ENCODE measurements at regions not wholly inside any gene's neighbourhood (a gene's known extent, or its start where the extent isn't known, plus 50 kb on each side); places are given as distances from the start of the nearest gene placed in this dataset.

DNA sequence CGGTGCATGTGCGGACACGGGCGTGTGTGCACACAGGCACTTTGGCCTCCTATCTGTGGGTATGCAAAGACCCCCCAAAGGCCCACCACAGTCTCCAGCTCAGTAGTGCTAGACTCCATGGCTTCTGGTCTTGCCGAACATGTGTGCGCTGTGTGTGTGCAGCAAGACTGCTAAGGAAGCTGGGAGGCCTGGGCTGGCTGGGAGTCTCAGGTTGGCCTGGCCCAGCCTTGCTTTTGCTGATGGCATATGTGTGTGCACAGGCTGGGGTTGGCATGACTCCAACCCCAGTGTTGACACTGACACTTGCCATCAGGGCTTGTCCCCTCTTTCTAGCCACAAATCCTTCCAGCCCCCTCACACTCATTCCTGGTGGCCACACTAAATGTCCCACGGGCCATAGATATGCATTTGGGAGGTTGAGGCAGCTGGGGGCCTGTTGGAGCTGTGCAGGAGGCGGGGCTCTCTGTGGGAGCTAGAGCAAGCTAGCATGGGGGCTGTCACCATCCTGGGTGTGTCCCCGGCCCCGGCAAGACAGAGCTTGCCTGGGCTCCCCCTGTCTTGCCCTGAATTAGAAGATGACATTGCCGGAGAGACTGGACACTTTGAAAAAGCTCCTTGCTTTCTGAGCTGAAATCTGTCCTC, 60.9 kb upstream of the NECTIN1 start:
- TF ChIP-seq, protein P1, sequence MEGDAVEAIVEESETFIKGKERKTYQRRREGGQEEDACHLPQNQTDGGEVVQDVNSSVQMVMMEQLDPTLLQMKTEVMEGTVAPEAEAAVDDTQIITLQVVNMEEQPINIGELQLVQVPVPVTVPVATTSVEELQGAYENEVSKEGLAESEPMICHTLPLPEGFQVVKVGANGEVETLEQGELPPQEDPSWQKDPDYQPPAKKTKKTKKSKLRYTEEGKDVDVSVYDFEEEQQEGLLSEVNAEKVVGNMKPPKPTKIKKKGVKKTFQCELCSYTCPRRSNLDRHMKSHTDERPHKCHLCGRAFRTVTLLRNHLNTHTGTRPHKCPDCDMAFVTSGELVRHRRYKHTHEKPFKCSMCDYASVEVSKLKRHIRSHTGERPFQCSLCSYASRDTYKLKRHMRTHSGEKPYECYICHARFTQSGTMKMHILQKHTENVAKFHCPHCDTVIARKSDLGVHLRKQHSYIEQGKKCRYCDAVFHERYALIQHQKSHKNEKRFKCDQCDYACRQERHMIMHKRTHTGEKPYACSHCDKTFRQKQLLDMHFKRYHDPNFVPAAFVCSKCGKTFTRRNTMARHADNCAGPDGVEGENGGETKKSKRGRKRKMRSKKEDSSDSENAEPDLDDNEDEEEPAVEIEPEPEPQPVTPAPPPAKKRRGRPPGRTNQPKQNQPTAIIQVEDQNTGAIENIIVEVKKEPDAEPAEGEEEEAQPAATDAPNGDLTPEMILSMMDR (IDR thresholded peaks at IDR 0.05), result no peak
- no peak for TF ChIP-seq POLR2A (IDR thresholded peaks at IDR 0.05)
- no peak for TF ChIP-seq EP300 (IDR thresholded peaks at IDR 0.05)
